Suprapubic skin (tissue), 4 donors: ENCODE measurements at regions not wholly inside any gene's neighbourhood (a gene's known extent, or its start where the extent isn't known, plus 50 kb on each side); places are given as distances from the start of the nearest gene placed in this dataset.
"Not testable (repeated sequence)": the region's sequence is repeated elsewhere in the genome, so short reads cannot be mapped to it uniquely, and the experiment has no call there.

Experiments used
- DNase-seq, 2 donors: peaks; one replicate each; pipeline ENCODE4 v3.0.0-alpha.2; 2019; ENCODE audit warnings: low spot score in 2 of 2
- H3K27ac ChIP-seq: fragments of 200-600 bp; sonication (generic); one replicate; pipeline ENCODE4 v1.5.1; 2019
- H3K27me3 ChIP-seq: fragments of 200-600 bp; sonication (generic); one replicate; pipeline ENCODE4 v1.5.1; 2019
- H3K36me3 ChIP-seq: fragments of 200-600 bp; sonication (generic); one replicate; pipeline ENCODE4 v1.5.1; 2019
- H3K4me1 ChIP-seq: fragments of 200-600 bp; sonication (generic); one replicate; pipeline ENCODE4 v1.5.1; 2019
- H3K4me3 ChIP-seq: fragments of 200-600 bp; sonication (generic); one replicate; pipeline ENCODE4 v1.5.1; 2019; ENCODE audit warnings: mild to moderate bottlenecking
- H3K9me3 ChIP-seq: fragments of 200-600 bp; sonication (generic); one replicate; pipeline ENCODE4 v1.5.1; 2019
- EP300 ChIP-seq: sonication (generic); formaldehyde crosslinking; IDR thresholded peaks from one replicate; pipeline ENCODE4 v1.6.1; 2017; ENCODE audit warnings: antibody characterized with exemption
- POLR2A ChIP-seq, 2 donors: fragments of 450-650 bp; IDR thresholded peaks; one replicate each; pipeline ENCODE4 v1.6.1; 2017; ENCODE audit warnings: antibody characterized with exemption in 2 of 2, mild to moderate bottlenecking in 2 of 2, moderate library complexity in 2 of 2
- POLR2AphosphoS5 ChIP-seq, 3 donors: sonication (generic); formaldehyde crosslinking; IDR thresholded peaks; one replicate each; pipeline ENCODE4 v1.6.1; 2017; ENCODE audit warnings: antibody characterized with exemption in 3 of 3
- WGBS: methylation state at CpG from one replicate; pipeline ENCODE4 v1.1.5; 2018; 5-methylcytosine and 5-hydroxymethylcytosine counted together
- TF ChIP-seq, protein P1 (sequence below), 2 donors: fragments of 200-600 bp in 1 of 2; fragments of 450-650 bp in 1 of 2; sonication (generic) in 1 of 2; IDR thresholded peaks; one replicate each; pipeline ENCODE4 v1.5.1; 2016 to 2019; ENCODE audit warnings: antibody characterized with exemption in 2 of 2, mild to moderate bottlenecking in 1 of 2, moderate library complexity in 1 of 2

DNA sequence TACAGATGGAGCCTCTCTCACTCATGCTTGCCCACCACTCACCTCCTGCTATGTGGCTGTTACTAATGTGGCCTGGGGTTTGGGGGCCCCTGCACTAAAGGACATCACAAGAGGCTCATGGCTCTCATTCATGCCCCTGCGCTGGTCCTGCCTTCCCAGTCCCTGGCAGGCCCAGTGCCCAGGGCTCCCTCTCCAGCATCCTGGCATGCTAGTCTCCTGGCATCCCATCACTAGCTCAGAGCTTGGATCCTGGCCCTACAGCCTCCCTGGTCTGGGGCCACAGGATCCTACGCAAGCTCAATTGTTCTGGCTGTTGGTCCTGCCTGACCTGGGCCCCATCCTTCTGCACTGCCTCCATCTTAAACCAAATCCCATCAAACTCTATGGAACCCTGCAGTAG is 685.4 kb downstream of the PTPRU start:
- Histone ChIP-seq H3K27me3 (peaks cover 20% of the 10 kb centered on the region), H3K4me1 (no peaks in the 10 kb centered on the region), H3K36me3 (no peaks in the 10 kb centered on the region), H3K9me3 (no peaks in the 10 kb centered on the region), H3K4me3 (no peak overlapping the region), H3K27ac (no peak overlapping the region)
- TF ChIP-seq POLR2A (IDR thresholded peaks at IDR 0.05) (no peak), POLR2AphosphoS5 (IDR thresholded peaks at IDR 0.05) (no peak), EP300 (no peak)
- TF ChIP-seq, protein P1, sequence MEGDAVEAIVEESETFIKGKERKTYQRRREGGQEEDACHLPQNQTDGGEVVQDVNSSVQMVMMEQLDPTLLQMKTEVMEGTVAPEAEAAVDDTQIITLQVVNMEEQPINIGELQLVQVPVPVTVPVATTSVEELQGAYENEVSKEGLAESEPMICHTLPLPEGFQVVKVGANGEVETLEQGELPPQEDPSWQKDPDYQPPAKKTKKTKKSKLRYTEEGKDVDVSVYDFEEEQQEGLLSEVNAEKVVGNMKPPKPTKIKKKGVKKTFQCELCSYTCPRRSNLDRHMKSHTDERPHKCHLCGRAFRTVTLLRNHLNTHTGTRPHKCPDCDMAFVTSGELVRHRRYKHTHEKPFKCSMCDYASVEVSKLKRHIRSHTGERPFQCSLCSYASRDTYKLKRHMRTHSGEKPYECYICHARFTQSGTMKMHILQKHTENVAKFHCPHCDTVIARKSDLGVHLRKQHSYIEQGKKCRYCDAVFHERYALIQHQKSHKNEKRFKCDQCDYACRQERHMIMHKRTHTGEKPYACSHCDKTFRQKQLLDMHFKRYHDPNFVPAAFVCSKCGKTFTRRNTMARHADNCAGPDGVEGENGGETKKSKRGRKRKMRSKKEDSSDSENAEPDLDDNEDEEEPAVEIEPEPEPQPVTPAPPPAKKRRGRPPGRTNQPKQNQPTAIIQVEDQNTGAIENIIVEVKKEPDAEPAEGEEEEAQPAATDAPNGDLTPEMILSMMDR (IDR thresholded peaks at IDR 0.05), result no peak
- DNase-seq, result no peak
- 93% methylated on average over 2 of the region's 2 CpGs for WGBS

DNA sequence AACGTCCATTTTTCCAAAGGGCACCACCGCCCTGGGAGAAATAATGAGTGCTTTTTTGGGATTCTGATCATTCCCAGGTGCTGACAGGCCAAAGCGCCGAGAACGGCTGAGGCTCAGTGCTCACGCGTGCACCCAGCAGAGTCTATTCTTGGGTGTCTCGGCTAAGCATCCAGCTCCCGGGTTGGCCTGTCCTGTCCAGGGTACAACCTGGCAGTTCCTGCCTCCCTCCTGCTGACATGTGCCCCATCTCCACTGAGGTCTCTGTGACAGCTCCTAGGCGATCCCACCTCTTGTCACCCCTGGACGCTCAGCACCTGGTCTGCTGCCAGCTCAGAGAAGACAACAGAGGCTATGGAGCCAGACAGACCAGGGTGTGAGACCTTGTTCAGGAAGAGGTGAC is 684.5 kb downstream of the PTPRU start:
- WGBS, result 59% methylated on average over 8 of the region's 11 CpGs
- no peak overlapping the region for H3K27ac ChIP-seq
- DNase-seq, result no peak
- H3K36me3 ChIP-seq, result no peaks in the 10 kb centered on the region
- TF ChIP-seq, protein P1 (IDR thresholded peaks at IDR 0.05), result no peak
- no peak for TF ChIP-seq POLR2AphosphoS5 (IDR thresholded peaks at IDR 0.05)
- no peak for TF ChIP-seq POLR2A (IDR thresholded peaks at IDR 0.05)
- TF ChIP-seq EP300, result no peak
- no peak overlapping the region for H3K4me3 ChIP-seq
- no peaks in the 10 kb centered on the region for H3K4me1 ChIP-seq
- H3K27me3 ChIP-seq, result peaks cover 19% of the 10 kb centered on the region
- no peaks in the 10 kb centered on the region for H3K9me3 ChIP-seq

DNA sequence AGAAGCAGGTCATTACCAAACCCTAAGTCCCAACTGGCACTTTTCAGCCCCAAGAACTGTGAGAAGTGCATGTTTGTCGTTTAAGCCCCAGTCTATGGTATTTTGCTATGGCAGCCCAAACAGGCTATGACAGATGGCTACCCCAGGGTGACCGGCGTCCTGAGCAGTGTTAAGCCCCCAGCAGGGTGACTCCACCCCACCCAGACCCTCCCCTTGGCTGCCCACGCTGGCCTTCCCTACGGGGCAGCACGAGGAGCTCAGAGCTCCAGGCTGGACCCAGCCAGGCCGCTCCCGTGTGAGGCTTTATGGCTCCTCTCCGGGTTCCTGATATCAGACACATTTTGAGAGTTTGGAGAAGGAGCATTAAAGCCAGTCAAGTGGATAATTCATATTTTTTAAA is 684.0 kb downstream of the PTPRU start:
- Histone ChIP-seq H3K4me1 (no peaks in the 10 kb centered on the region), H3K36me3 (no peaks in the 10 kb centered on the region), H3K4me3 (no peak overlapping the region), H3K27me3 (peaks cover 19% of the 10 kb centered on the region), H3K9me3 (no peaks in the 10 kb centered on the region), H3K27ac (no peak overlapping the region)
- DNase-seq, result no peak
- 42% methylated on average over 4 of the region's 9 CpGs for WGBS
- no peak for TF ChIP-seq POLR2A (IDR thresholded peaks at IDR 0.05)
- TF ChIP-seq POLR2AphosphoS5 (IDR thresholded peaks at IDR 0.05), result no peak
- no peak for TF ChIP-seq EP300
- TF ChIP-seq, protein P1 (IDR thresholded peaks at IDR 0.05), result no peak

DNA sequence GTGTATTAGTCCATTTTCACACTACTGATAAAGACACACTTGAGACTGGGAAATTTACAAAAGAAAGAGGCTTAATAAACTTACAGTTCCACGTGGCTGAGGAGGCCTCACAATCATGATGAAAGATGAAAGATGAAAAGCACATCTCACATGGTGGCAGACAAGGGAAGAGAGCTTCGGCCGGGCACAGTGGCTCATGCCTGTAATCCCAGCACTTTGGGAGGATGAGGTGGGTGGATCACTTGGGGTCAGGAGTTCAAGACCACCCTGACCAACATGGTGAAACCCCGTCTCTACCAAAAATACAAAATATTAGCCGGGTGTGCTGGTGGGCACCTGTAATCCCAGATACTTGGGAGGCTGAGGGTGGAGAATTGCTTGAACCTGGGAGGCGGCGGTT is 682.7 kb downstream of the PTPRU start:
- 88% methylated on average over 7 of the region's 7 CpGs for WGBS
- H3K27ac ChIP-seq, H3K36me3 ChIP-seq, H3K9me3 ChIP-seq, DNase-seq, H3K4me3 ChIP-seq, H3K4me1 ChIP-seq: not testable (repeated sequence)
- H3K27me3 ChIP-seq, result peaks cover 22% of the 10 kb centered on the region

DNA sequence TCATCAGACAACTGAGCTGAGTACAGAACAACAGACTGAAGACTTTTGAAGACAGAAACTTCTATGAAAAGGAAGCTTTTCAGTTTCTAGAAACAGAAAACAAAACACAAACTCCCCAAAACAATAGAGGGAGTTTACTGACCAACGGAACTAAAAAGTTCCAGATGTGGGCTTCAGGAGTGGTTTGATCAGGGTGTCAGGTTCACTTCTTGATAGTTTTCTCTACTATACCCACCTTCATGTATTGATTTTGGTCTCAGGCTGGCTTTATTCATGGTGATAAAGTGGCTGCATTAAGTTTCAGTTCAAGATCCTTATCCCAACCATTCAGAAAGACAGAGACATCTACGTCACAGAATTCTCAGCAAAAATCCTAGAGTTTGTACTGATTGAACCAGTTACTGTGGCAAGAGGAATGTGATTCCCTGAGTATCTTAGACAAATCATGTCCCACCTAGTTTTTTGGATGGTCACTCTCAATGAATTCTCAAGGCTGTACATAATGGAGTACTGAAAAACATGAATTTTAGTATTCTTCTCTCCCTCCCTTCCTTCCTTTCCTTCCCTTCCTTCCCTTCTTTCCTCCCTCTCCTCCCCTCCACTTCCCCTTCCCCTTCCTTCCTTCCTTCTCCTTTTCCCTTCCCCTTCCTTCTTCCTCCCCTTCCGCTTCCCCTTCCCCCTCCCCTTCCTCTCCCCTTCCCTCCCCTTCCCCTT is 680.5 kb downstream of the PTPRU start:
- 87% methylated on average over 3 of the region's 3 CpGs for WGBS
- Histone ChIP-seq H3K36me3 (no peaks in the 10 kb centered on the region), H3K9me3 (no peaks in the 10 kb centered on the region), H3K4me3 (no peak overlapping the region), H3K4me1 (no peaks in the 10 kb centered on the region), H3K27me3 (peaks cover 30% of the 10 kb centered on the region), H3K27ac (no peak overlapping the region)
- DNase-seq, result no peak
- TF ChIP-seq POLR2A (IDR thresholded peaks at IDR 0.05) (no peak), POLR2AphosphoS5 (IDR thresholded peaks at IDR 0.05) (no peak), EP300 (no peak)
- TF ChIP-seq, protein P1 (IDR thresholded peaks at IDR 0.05), result no peak

DNA sequence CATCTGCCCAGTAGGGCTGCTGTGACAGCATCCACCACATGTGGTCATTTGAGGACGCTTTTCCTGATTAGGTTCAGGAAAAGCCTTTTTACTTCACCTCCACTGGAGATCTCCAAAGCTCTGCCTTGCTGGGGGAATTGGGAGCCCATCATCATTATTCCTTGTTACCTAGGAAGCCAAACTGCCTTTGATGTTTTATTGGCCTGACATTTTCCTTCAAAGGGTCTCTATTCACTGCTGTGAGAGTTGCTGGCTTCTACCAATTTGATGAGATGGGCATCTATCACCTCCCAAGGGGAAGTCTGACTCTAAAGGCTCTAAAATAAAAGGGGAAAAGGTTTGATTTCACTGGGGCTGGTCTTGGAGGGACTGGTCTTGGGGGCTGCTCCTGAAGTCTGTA is 678.6 kb downstream of the PTPRU start:
- Histone ChIP-seq H3K4me3 (no peak overlapping the region), H3K27ac (no peak overlapping the region), H3K9me3 (no peaks in the 10 kb centered on the region), H3K4me1 (no peaks in the 10 kb centered on the region), H3K27me3 (peaks cover 34% of the 10 kb centered on the region), H3K36me3 (no peaks in the 10 kb centered on the region)
- 46% methylated on average over 1 of the region's 1 CpG for WGBS
- TF ChIP-seq, protein P1 (IDR thresholded peaks at IDR 0.05), result no peak
- TF ChIP-seq EP300, result no peak
- no peak for DNase-seq
